NCI-H69 (cell line): ENCODE measurements at regions not wholly inside any gene's neighbourhood (a gene's known extent, or its start where the extent isn't known, plus 50 kb on each side); places are given as distances from the start of the nearest gene placed in this dataset.
"Not testable (repeated sequence)": the region's sequence is repeated elsewhere in the genome, so short reads cannot be mapped to it uniquely, and the experiment has no call there.

ENCODE experiments used
- DNase-seq: peaks from one replicate; lab custom pipeline; 2025; lab: John Stamatoyannopoulos, UW

DNA sequence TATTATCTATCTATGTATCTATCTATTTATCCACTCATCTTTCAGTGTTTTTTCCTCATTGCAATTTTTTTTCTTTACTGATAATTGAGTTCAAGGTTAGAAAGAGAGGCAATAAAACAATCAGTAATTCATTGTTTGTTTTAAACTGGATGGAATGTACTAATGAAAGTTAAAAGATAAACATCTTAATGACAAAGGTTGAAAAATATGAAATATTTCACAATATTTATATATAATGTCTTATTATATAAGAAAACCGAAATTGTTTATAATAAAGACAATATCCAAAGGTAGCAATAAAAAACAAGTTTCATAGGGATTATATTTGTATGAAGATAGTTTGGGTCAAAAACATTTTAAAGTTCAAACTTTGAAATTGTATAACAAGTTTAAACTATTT lies 1015.5 kb upstream of the MIR17HG start:
- no peak for DNase-seq

DNA sequence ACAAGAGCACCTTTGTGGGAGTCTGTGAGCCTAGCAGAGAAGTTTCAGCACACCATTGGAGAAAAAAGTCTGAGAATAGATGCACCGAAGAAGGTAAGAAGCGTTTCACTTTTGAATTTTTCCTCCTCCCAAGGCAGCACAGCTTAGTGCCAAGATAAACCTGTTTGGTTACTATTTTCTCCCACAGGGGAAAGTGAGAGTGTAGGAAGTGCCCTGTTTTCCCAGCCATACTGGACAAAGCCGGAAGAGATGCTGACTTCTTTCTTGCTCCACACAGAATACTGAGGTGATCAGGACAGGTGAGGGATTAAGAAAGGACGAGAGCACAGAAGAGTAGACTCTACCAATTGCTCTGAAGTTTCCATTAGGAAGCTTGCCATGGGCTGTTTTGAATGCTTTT lies 1011.0 kb upstream of the MIR17HG start:
- no peak for DNase-seq

DNA sequence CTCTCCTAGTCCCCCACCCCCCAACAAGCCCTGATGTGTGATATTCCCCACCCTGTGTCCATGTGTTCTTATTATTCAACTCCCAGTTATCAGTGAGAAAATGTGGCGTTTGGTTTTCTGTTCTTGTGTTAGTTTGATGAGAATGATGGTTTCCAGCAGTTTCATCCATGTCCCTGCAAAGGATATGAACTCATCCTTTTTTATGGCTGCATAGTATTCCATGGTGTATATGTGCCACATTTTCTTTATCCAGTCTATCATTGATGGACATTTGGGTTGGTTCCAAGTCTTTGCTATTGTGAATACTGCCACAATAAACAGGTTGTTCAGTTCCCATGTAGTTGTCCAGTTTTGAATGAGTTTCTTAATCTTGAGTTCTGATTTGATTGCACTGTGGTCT lies 1006.1 kb upstream of the MIR17HG start:
- not testable (repeated sequence) for DNase-seq

DNA sequence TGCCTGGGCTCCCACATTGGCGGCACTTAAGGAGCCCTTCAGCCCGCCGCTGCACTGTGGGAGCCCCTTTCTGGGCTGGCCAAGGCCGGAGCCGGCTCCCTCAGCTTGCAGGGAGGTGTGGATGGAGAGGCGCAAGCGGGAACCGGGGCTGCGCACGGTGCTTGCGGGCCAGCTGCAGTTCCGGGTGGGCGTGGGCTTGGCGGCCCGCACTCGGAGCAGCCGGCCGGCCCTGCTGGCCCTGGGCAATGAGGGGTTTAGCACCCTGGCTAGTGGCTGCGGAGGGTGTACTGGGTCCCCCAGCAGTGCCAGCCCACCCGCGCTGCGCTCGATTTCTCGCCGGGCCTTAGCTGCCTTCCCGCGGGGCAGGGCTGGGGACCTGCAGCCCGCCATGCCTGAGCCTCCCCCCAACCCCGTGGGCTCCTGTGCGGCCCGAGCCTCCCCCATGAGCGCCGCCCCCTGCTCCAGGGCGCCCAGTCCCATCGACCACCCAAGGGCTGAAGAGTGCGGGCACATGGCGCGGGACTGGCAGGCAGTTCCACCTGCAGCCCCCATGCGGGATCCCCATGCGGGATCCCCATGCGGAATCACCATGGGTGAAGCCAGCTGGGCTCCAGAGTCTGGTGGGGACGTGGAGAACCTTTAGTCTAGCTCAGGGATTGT lies 998.9 kb upstream of the MIR17HG start:
- not testable (repeated sequence) for DNase-seq

DNA sequence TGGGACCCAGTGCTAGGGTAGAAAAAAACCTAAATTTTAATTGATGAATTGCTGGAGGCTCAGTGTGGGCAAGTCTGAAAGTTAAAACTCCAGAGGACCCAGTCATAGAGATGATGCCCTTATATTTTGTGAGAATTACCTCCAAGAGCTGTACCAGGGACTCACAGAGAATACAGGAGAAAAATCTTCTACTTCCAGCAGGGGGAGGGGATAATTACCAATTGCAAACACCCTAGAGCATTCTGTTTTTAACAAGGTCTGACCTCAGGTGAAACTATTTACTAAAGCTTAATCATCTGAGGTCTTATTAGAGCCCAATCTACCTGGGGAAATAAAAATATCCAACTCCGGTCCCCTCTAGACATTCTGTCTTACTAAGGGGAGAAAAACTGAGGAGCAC lies 994.7 kb upstream of the MIR17HG start:
- peak; percentile 31 for DNase-seq

DNA sequence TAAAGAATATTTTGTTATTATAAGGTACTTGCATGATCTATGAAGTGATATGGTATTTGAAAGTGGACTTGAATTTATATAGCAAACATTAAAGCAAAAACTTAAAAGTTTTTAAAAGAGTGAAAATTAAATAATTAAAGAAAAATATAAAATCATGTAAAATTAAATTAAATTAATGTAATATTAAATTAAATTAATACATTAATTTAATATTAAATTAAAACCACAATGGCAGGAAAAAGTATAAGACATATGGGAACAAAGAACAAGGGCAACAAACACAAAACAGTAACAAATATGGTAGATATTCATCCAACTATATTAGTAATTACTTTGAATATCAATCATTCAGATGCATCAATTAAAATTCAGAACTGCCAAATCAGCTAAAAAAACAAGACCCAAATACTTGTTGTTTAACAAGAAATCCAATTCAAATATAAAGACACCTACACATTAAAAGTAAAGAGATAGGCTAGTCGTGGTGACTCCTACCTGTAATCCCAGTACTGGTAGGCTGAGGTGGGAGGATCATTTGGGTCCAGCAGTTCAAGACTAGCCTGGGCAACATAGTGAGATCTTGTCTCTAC lies 992.2 kb upstream of the MIR17HG start:
- DNase-seq = no peak

DNA sequence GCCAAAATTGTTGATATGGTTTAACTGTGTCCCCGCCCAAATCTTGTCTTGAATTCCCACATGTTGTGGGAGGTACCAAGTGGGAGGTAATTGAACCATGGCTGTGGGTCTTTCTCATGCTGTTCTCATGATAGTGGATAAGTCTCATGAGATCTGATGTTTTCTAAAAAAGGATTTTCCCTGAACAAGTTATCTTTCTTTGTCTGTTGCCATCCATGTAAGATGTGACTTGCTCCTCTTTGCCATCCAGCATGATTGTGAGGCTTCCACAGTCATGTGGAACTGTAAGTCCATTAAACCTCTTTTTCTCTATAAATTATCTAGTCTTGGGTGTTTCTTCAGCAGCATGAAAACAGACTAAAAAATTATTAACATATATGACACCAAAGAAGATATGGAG lies 986.7 kb upstream of the MIR17HG start:
- DNase-seq = no peak

DNA sequence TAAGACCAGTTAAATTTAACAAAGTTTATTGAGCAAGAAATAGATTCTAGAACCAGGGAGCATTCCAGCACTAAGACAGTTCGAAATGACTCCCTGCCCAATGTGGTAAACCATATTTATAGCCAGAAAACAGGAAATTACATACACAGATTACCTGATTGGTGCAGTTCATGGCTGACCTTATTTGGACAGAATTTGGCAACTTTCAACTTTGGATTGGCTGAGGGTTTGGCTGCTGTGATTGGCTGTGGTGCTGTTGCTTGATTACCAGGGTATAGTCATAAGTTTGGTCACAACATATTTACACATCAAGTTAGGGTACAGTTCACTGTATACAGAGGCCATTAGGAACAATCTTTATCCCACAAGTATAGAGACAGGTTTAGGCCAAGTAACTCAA lies 984.8 kb upstream of the MIR17HG start:
- DNase-seq = no peak

DNA sequence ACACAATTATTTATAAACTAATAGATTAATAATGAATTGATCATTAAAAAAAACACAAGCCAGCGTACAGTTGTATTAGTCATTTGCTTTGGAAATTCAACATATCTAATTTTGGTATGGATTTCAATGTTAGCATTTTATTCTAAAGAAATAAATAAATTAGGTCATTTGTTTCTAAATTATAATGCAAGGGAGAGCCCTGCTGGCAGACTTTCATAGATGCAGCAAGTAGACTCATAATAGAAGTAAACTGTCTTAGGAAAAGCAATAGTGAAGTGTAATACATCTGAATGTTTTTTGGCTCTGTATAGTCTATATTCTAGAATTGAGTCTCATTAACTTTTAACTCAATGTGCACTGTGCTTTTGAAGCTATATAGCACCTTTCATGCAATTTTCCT lies 982.4 kb upstream of the MIR17HG start:
- peak; percentile 19 for DNase-seq

DNA sequence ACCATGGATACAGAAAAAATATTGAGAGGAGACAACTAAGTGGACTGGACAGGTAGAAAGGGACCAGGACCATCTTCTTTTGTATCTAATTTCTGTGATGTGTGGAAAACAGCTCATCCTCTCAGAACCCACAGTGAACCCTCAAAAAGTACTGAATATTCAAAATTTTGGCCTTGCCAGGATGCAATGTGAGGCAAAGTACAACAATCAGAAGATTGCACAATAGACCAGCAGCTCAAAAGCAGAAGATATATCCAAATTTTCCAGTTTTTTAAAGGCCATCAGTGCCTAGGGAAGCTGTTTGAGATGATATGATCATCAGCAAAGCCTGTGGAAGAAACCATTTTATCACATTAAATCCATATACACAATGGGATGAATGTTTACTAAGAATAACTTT lies 973.3 kb upstream of the MIR17HG start:
- no peak for DNase-seq

DNA sequence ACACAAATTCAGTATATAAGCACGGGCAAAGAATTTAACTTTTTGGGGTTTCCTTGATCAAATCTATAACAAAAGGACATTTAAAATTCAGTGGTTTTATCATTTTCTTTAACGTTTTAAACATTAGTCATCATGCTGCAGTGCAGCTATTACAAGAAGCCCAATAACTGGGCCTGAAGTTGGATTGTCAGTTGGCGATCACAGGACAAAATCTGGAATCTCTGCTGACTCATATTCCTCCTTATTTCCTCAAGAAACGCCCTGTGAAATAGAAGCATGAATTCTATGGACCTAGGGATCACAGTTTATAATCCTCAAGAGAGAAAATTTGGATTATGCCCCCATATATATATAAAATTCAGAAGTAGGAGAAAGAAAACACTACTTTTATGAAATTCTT lies 971.6 kb upstream of the MIR17HG start:
- no peak for DNase-seq

DNA sequence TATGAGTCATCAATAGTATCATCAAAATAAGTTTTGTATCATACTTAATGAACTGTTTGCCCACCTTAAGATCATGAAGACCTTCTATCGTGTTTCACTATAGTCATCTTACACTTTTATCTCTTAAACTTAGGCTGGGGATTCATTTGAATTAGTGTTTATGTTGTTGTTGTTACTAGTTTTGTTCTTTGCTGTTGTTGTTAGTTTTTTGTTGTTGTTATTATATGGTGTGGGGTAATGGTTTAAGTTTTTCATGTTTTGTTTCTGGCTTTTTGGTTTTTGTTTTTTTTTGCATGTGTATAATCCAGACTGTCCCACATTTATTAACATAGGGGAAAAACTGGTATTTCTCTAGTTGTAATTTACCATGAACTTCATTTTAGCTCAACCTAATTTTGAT lies 965.1 kb upstream of the MIR17HG start:
- no peak for DNase-seq

DNA sequence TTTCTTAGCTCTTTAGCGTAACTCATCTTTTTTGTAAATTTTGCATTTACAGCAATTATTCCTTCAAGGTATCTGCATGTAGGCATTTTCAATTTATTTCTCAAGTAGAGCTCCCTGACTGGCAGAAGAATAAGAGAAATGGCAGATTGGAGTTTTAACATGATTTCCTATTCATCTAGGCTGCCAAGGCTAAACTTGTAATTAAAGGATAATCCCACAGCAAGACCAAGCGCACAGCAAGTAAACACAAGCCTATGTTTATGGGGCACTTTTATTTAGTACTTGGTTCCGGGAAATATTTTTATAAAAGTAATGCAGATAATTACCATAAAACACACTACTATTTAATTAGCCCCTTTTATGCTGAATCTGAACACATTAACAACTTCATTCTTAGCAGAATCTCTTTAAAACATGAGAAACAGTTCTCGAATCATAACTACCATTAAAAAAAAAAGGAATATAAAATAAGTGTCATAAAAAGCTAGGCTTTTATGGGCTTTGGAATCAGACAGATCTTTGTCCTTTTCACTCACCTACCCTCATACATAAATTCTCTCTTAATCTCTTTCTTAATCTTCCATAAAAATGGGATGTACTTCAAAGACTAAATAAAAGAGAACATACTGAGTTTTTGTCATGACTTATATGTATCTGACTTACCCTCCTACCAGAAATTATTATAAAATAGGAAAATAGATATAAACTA lies 961.6 kb upstream of the MIR17HG start:
- peak; percentile 55 for DNase-seq

DNA sequence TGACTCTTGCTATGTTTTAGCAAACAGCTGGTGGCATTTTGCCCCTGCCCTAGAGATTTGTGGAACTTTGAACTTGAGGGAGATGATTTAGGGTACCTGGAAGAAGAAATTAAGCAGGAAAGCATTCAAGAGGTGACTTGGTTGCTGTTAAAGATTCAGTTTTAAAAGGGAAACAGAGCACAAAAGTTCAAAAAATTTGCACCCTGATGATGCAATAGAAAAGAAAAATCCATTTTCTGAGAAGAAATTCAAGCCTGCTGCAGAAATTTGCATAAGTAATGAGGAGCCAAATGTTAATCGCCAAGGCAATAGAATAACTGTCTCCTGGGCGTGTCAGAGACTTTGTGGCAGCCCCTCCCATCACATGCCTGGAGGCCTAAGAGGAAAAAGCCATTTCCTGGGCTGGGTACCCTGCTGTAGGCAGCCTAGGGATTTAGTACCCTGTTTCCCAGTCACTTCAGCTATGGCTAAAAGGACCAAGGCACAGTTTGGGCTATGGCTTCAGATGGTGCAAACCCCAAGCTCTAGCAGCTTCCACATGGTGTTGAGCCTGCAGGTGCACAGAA lies 958.5 kb upstream of the MIR17HG start:
- peak; percentile 42 for DNase-seq

DNA sequence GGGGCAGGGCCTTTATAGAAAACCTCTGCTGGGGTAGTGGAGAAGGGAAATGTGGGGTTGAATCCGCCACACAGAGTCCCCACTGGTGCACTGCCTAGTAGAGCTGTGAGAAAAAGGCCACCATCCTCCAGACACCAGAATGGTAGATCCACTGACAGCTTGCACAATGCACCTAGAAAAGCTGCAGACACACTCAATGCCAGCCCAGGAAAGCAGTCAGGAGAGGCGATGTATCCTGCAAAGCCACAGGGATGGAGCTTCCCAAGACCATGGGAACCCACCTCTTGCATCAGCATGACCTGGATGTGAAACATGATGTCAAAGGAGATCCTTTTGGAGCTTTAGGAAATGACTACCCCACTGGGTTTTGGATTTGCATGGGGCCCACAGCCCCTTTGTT lies 958.0 kb upstream of the MIR17HG start:
- DNase-seq = no peak

DNA sequence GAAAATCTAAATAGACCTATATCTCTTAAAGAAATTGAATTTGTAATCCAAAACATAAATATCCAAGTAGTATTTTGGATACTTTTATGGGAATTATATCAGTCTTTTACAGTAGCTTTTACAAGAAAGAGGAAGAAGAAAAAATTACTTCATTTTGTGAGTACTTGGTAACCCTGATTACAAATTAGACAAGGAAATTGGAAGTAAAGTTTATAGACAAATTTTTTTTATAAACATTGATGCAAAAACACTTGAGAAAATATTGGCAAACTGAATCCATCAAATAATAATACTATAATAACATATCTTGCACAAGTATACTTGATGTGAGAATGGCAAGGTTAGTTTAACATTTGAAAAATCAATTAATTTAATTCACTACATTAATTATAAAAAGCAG lies 954.1 kb upstream of the MIR17HG start:
- DNase-seq = no peak

DNA sequence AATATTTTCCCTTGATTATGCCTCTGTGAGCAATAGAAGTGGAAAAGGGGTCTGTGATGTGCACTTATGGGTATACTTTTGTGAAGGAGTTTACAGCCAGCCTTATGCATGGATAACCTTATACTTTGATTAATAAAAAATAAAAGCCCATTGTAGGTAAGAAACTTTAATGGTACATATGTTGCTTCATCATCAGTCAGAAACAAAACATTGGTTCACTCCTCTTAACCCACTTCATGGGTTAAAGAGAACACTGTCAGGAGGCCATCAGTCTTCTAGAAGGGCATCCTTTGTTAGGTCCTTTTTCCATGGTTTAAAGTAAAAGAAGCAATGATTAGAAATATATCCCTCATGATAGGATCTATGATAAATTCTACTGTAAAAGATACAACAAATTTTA lies 952.1 kb upstream of the MIR17HG start:
- DNase-seq = no peak

DNA sequence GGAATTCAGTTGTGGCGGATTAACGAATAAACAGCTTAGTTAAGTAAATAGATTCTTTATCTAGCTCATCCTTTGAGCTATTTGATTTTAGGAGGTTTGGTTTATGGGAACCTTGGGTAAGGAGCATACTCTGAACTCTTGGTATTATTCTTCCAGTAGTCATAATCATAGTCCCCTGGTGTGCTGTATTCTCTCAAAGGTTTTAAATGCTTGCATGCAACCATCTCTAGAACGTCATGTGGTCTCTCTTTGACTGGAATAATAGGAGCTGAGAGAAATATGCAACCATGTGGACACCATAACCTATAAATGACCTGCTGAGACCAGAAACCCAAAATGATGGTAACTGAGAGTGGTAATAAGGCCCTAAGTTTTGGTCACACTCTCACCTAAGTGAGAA lies 951.6 kb upstream of the MIR17HG start:
- no peak for DNase-seq

DNA sequence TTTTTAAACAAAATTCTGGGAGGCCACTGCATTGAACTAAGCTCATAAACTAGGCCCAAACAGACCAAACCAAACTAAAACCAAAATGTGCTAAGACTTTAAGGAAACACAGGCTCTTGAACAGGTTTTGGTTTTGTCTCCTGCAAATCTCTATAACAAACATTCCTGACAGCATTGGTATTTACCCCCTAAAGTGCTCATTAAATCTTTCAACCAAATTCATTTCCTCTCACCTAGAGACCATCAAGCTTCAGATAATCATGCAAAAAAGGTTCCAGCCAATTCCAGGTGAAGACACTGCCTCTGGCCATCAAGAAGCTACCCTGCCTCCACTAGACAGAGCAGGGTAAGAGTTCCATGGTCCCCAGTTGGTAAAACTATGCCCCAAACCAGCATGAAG lies 951.2 kb upstream of the MIR17HG start:
- DNase-seq = no peak

DNA sequence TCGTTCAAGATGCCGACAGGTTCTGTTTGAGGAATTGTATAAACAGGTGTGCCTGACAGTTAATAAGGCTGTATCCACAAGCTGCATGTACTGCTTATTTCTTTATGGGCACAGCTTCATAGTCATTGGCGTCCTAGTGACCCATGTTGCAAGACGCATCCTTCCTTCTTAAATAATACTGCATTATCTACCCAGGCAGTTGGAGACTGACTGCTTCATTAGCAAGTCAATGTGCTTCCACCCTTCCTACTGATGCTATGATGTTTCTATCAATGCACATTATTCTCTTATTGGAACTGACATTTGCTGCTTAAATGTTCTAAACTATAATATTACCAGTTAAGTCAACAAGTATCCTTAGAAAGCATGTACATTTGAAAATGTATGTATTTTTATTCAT lies 950.0 kb upstream of the MIR17HG start:
- DNase-seq = no peak

DNA sequence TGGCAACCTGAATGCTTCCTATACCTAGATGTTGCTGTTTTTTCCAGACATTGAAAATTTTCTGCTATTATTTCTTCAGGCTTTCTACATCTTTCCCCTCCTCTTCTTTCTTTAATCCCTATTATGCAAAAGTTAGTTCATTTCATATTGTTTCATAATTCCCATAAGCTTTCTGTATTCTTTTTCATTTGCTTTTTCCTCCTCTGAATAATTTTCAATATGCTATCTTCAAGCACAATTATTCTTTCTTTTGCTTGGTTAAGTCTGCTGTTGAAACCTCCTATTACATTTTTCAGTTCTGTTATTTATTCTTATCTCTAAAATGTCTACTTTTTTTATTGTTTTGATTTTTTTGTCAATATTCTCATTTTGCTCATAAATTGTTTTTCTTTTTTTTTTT lies 947.1 kb upstream of the MIR17HG start:
- no peak for DNase-seq

DNA sequence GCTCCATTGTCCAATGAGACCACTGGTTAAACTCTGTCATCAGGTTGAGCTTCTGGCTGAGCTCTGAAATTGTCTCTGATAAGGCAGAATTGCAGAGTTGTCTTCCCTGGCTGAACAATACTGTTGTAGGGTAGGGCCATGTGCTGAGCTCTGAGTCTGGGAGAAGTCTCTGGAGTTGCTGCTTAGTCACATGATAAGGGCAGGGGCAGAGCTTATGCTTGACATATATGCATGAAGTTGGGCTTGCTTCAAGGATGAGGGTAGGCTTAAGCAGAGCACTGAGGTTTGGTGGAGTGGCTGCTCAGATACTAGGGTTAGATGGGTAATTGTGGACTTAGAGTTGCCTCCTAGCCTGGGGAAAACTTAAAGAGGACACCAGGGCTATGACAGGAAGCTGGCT lies 946.3 kb upstream of the MIR17HG start:
- no peak for DNase-seq

DNA sequence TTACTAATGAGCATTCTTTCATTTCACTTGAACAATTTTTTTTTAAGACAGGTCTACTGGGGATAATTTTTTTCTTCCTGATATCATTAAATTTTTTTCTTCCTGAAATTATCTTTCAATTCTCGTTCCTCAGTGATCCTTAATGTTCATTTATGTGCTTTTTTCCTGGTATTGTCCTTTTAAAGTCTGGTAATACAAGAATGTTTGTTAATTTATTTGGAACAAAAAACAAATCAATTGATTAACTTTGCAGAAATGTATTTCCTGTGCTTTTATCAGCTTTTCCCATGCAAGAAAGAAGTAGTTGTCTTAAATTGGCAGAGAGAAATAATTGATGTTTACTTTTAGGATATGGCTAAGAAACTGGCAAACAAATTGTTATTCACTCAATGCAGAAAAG lies 945.4 kb upstream of the MIR17HG start:
- DNase-seq = no peak
